ENCODE measurements at regions not wholly inside any gene's neighbourhood (a gene's known extent, or its start where the extent isn't known, plus 50 kb on each side); places are given as distances from the start of the nearest gene placed in this dataset.

GRCh38 chr1:5769760-5770159 lies 222.5 kb downstream of the NPHP4 start (continued):
- TF ChIP-seq ZNF462 (CRISPR knock-in tag; IDR thresholded peaks at IDR 0.05) (no peak), STAT1 (IDR thresholded peaks at IDR 0.05; ENCODE audit: unreplicated experiment) (no peak), CREB1 (CRISPR knock-in tag; IDR thresholded peaks at IDR 0.05; ENCODE audit: low read depth) (no peak), CTCF (conservative IDR thresholded peaks at IDR 0.05; ENCODE audit: low read depth in 2 of 2) (no peak), POLR2AphosphoS5 (IDR thresholded peaks at IDR 0.05; ENCODE audit: low read depth) (no peak), ZNF114 (CRISPR knock-in tag; IDR thresholded peaks at IDR 0.05) (no peak)

GRCh38 chr1:5769146-5769545 lies 223.1 kb downstream of the NPHP4 start:
- Mint-ChIP-seq H3K27me3 (ENCODE audit: insufficient read depth, low read depth, poor library complexity) (peaks cover 21% of the 10 kb centered on the region), H3K36me3 (ENCODE audit: low read depth) (no peaks in the 10 kb centered on the region; the same call in 2 of the 3 replicates), H3K9me3 (no peaks in the 10 kb centered on the region; the same call in 2 of the 3 replicates), H3K27ac (no peak overlapping the region), H3K4me3 (no peak overlapping the region), H3K4me1 (peaks cover 49% of the 10 kb centered on the region)
- Histone ChIP-seq H4K20me1 (replicated peaks; ENCODE audit: insufficient read depth) (no peaks in the 10 kb centered on the region), H3K9me2 (ENCODE audit: insufficient read depth) (no peaks in the 10 kb centered on the region), H3K4me1 (ENCODE audit: insufficient read depth) (no peaks in the 10 kb centered on the region), H2AFZ (no peak overlapping the region), H3K27me3 (ENCODE audit: insufficient read depth) (no peaks in the 10 kb centered on the region), H3K79me2 (replicated peaks; ENCODE audit: insufficient read depth) (no peaks in the 10 kb centered on the region), H3F3A (replicated peaks; ENCODE audit: low read depth) (no peaks in the 10 kb centered on the region), H3K4me3 (no peak overlapping the region), H3K27ac (ENCODE audit: low read depth) (no peak overlapping the region), H3K36me3 (ENCODE audit: insufficient read depth) (no peaks in the 10 kb centered on the region), H3K4me2 (no peak overlapping the region)
- DNase-seq (ENCODE audit: low spot score) = no peak
- ATAC-seq = no peak
- TF ChIP-seq JUNB (IDR thresholded peaks at IDR 0.05; ENCODE audit: unreplicated experiment) (no peak), ETS1 (IDR thresholded peaks at IDR 0.05) (no peak), ZNF114 (CRISPR knock-in tag; IDR thresholded peaks at IDR 0.05) (no peak), CTCF (conservative IDR thresholded peaks at IDR 0.05; ENCODE audit: low read depth in 2 of 2) (no peak), STAT1 (IDR thresholded peaks at IDR 0.05; ENCODE audit: unreplicated experiment) (no peak), REST (IDR thresholded peaks at IDR 0.05; ENCODE audit: unreplicated experiment) (no peak)
